GM12865 (cell line): ENCODE measurements at regions not wholly inside any gene's neighbourhood (a gene's known extent, or its start where the extent isn't known, plus 50 kb on each side); places are given as distances from the start of the nearest gene placed in this dataset.

ENCODE experiments used
- DNase-seq: peaks from one replicate; pipeline ENCODE4 v3.0.0; 2010; ENCODE audit warnings: low read depth
- H3K4me3 ChIP-seq: 2 replicates; pipeline ENCODE4 v1.5.1; 2011; ENCODE audit warnings: mild to moderate bottlenecking, low read depth, low read length, control low read depth
- TF ChIP-seq, protein P1 (sequence below): IDR thresholded peaks from 2 replicates; pipeline ENCODE4 v1.5.1; 2011; ENCODE audit warnings: low read length, control low read depth, low read depth, inconsistent platforms; ENCODE audit not compliant: insufficient read depth; ENCODE audit errors: missing control alignments

DNA sequence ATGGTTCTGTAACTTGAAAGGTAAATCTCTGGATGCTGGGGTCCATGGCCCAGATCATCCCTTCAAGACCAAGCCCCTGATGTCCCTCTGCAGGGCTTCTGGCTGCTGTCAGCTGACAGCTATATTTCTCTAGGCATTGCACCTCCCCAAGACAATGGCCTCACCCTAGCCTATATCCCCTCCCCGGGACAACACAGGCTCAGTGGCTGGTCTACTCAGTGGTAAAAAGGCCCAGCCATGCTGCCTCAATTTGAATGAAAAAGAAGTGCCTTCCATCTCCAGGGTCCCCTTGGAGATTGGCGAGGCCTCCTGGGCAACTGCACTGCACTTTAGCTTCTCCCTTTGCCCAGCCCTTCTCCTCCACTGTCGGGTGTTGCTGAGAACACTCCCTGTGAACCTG lies 602.8 kb downstream of the CDH26 start:
- no peak for DNase-seq
- no peak overlapping the region for H3K4me3 ChIP-seq
- TF ChIP-seq, protein P1, sequence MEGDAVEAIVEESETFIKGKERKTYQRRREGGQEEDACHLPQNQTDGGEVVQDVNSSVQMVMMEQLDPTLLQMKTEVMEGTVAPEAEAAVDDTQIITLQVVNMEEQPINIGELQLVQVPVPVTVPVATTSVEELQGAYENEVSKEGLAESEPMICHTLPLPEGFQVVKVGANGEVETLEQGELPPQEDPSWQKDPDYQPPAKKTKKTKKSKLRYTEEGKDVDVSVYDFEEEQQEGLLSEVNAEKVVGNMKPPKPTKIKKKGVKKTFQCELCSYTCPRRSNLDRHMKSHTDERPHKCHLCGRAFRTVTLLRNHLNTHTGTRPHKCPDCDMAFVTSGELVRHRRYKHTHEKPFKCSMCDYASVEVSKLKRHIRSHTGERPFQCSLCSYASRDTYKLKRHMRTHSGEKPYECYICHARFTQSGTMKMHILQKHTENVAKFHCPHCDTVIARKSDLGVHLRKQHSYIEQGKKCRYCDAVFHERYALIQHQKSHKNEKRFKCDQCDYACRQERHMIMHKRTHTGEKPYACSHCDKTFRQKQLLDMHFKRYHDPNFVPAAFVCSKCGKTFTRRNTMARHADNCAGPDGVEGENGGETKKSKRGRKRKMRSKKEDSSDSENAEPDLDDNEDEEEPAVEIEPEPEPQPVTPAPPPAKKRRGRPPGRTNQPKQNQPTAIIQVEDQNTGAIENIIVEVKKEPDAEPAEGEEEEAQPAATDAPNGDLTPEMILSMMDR, result no peak

DNA sequence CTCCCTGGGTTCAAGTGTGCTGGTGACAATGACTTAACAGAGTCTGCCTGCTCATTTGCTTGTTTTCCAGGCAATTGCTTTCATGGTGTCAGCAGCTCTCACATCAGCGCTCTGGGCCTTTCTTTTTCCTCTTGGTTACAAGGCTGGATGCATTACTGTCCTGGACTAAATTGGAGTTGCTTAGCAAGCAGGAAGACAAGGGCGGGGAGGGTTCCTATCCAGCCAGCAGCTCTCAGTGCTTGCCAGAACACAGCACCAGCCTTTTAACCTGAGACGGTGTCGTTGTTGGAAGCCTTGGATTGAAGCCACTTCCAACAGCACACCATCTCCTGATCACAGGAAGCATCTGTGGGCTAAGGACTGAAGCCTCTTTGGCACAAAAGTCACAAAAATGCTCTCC lies 606.9 kb downstream of the CDH26 start:
- TF ChIP-seq, protein P1, result no peak
- no peak for DNase-seq
- no peak overlapping the region for H3K4me3 ChIP-seq

DNA sequence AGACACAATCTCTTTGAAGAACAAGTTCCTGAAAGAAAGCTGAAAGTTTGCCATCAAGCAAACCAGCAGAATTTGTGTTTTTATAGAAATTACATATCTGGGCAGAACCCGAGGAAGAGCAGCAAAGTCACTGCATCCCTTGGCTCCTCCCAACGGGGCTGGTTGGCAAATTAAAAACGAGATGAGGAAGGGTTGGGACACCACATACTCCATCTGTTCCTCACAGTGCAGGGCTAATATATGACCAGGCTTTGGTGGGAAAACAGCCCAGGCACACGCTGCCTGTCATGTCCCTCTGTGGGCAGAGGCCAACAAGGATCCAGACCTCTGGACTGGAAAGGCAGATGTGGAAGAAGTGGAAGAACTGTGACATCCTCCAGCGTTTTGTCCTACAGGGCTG lies 607.3 kb downstream of the CDH26 start:
- TF ChIP-seq, protein P1, result no peak
- no peak overlapping the region for H3K4me3 ChIP-seq
- DNase-seq, result no peak

DNA sequence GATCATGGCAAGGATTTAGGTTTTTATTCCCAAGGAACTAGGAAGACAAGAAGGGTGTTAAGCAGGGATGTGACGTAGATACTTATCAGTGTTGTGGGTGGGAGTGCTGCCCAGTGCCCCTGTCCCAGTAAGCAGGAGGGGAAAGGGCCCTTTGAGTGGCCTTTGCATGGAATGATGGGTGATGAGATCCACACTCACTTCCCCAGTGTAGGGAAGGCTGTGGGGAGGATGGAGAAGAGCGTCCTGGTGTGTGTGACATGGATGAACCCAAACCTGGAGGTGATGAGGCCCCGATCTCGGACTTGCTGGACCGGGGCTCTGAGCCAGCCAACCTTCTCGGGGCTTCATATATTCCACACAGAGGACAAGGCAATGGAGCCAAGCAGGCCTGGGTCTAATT lies 610.9 kb downstream of the CDH26 start:
- no peak for DNase-seq
- H3K4me3 ChIP-seq, result no peak overlapping the region
- TF ChIP-seq, protein P1, result no peak

DNA sequence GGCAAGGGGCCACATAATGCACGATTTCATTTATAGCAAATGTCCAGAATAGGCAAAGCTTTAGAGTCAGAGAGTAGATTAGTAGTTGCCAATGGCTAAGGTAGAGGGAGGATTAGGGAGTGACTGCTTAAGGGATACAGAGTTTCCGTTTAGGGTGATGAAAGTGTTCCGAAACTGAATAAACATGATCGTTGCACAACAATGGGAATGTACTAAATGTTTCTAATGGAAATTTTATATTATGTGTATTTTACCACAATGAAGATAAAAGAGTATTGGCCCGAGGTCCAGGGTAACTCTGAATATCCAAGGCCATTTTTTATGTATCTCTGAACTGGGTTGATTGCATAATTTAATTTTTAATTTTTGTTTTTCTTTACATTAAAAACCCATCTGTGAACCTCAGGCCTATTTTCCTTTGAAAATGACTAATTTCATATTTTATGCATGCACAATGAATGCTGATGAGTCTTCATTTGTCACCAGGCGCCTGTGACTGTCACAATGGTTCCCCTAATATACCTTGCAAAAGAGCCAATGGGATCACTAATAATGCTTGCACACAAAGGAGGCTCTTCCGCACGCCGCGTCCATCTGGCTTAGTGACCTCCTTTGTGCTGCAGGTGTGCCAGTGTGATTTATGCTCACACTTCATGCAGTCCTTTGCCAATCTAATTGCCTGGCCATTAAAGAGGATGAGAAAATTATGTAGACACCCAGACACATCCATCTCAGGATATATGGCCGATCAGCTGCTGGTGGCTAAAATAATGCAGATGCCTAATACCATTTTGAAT lies 612.5 kb downstream of the CDH26 start:
- DNase-seq, result no peak
- TF ChIP-seq, protein P1, result no peak
- no peak overlapping the region for H3K4me3 ChIP-seq

DNA sequence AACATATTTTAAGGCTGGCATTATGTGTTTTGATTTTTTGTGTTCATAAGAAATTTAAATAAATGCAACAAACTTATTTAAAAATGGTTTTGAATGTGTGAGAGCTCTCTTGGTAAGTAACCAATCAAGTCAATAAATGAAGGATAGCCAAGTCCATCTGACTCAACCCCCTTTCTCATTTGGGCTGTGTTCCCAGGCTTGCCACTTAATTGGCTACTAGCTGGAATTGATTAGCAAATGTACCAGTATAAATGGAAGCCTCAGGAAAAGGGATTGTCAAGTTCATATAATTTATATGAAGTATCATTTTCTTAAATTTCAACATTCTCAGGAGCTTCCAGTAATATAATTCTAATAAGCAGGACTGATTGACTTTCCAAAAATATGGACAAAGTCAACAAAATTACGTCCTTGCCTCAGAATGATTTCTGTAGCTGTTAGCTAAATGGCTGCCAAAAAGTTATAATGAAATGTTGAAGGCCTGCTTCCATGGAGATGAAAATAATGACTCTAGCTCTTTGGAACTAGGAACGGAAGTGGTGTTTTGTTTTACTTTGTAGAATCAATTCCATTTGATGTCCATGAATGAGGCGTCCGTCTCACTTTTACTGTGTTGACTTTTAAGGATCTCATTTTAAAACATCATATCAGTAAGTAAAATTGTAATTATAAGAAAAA lies 614.9 kb downstream of the CDH26 start:
- TF ChIP-seq, protein P1, result no peak
- DNase-seq, result no peak
- H3K4me3 ChIP-seq, result no peak overlapping the region
